Vagina (tissue), 2 donors: ENCODE measurements at regions not wholly inside any gene's neighbourhood (a gene's known extent, or its start where the extent isn't known, plus 50 kb on each side); places are given as distances from the start of the nearest gene placed in this dataset.

ENCODE experiments used
- POLR2A ChIP-seq, 2 donors: fragments of 450-650 bp; IDR thresholded peaks; one replicate each; pipeline ENCODE4 v1.6.1; 2017; ENCODE audit warnings: antibody characterized with exemption in 2 of 2, mild to moderate bottlenecking in 2 of 2, moderate library complexity in 2 of 2
- TF ChIP-seq, protein P1 (sequence below), 3 experiments: fragments of 450-650 bp in 2 of 3; fragments of 200-600 bp in 1 of 3; sonication (generic) in 1 of 3; IDR thresholded peaks; one replicate each; pipeline ENCODE4 v1.5.1; 2017 to 2019; ENCODE audit warnings: antibody characterized with exemption in 3 of 3, mild to moderate bottlenecking in 2 of 3, moderate library complexity in 2 of 3

GRCh38 chr9:118721923-118722322 is 647.3 kb downstream of the BRINP1 start:
- TF ChIP-seq, protein P1, sequence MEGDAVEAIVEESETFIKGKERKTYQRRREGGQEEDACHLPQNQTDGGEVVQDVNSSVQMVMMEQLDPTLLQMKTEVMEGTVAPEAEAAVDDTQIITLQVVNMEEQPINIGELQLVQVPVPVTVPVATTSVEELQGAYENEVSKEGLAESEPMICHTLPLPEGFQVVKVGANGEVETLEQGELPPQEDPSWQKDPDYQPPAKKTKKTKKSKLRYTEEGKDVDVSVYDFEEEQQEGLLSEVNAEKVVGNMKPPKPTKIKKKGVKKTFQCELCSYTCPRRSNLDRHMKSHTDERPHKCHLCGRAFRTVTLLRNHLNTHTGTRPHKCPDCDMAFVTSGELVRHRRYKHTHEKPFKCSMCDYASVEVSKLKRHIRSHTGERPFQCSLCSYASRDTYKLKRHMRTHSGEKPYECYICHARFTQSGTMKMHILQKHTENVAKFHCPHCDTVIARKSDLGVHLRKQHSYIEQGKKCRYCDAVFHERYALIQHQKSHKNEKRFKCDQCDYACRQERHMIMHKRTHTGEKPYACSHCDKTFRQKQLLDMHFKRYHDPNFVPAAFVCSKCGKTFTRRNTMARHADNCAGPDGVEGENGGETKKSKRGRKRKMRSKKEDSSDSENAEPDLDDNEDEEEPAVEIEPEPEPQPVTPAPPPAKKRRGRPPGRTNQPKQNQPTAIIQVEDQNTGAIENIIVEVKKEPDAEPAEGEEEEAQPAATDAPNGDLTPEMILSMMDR (IDR thresholded peaks at IDR 0.05) = no peak
- TF ChIP-seq POLR2A (IDR thresholded peaks at IDR 0.05) = no peak
